ENCODE measurements at regions not wholly inside any gene's neighbourhood (a gene's known extent, or its start where the extent isn't known, plus 50 kb on each side); places are given as distances from the start of the nearest gene placed in this dataset.

DNA sequence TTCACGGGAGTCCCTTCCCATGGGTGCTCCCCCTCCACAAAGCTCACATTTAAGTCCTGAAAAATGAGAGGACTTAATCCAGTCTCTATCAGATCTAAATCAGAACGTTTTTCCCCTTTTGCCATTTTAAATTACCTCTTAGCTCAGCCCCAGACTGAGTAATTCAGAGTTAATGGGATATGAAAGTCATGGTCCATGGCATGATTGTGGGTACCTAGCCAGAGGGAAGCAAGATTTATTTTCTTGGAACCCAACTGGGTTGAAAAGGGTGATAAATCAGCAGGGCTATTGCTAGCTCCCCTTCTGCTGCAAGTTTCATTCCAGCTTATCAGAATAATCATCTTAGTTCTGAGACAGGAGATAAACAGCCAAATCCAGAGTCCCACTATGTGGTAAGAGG is 320.2 kb upstream of the CHD6 start:
- TF ChIP-seq, protein P1, sequence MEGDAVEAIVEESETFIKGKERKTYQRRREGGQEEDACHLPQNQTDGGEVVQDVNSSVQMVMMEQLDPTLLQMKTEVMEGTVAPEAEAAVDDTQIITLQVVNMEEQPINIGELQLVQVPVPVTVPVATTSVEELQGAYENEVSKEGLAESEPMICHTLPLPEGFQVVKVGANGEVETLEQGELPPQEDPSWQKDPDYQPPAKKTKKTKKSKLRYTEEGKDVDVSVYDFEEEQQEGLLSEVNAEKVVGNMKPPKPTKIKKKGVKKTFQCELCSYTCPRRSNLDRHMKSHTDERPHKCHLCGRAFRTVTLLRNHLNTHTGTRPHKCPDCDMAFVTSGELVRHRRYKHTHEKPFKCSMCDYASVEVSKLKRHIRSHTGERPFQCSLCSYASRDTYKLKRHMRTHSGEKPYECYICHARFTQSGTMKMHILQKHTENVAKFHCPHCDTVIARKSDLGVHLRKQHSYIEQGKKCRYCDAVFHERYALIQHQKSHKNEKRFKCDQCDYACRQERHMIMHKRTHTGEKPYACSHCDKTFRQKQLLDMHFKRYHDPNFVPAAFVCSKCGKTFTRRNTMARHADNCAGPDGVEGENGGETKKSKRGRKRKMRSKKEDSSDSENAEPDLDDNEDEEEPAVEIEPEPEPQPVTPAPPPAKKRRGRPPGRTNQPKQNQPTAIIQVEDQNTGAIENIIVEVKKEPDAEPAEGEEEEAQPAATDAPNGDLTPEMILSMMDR (conservative IDR thresholded peaks at IDR 0.05): no peak
- no peak for TF ChIP-seq ZFX (IDR thresholded peaks at IDR 0.05)

Data from C4-2B (cell line).